ENCODE measurements at regions not wholly inside any gene's neighbourhood (a gene's known extent, or its start where the extent isn't known, plus 50 kb on each side); places are given as distances from the start of the nearest gene placed in this dataset.

- TF ChIP-seq MAX (IDR thresholded peaks at IDR 0.05; ENCODE audit: insufficient read depth, insufficient read length) (no peak), POLR2A (IDR thresholded peaks at IDR 0.05; ENCODE audit: low read depth, low read length) (no peak), CTCF (IDR thresholded peaks at IDR 0.05; ENCODE audit: extremely low read depth in 1 of 2, insufficient read depth in 1 of 2, low read depth in 1 of 2, low read length in 2 of 2) (no peak), EZH2 (IDR thresholded peaks at IDR 0.05; ENCODE audit: borderline replicate concordance, low read depth, low read length, severe bottlenecking) (no peak), POLR2AphosphoS5 (IDR thresholded peaks at IDR 0.05; ENCODE audit: insufficient read depth, low read depth, low read length) (no peak), GATA2 (IDR thresholded peaks at IDR 0.05; ENCODE audit: insufficient read depth, insufficient read length, low read depth, low read length) (no peak), MYC (IDR thresholded peaks at IDR 0.05; ENCODE audit: low read depth, low read length) (no peak)
Measured at GRCh38 chr4:125676156-125676555, 361.4 kb downstream of the FAT4 start.
